ENCODE measurements at regions not wholly inside any gene's neighbourhood (a gene's known extent, or its start where the extent isn't known, plus 50 kb on each side); places are given as distances from the start of the nearest gene placed in this dataset.
"Not testable (repeated sequence)": the region's sequence is repeated elsewhere in the genome, so short reads cannot be mapped to it uniquely, and the experiment has no call there.

GRCh38 chr3:110887176-110887575 is 184.4 kb upstream of the NECTIN3 start:
- H3K9me3 ChIP-seq (replicated peaks; ENCODE audit: low read length) = no peaks in the 10 kb centered on the region
- no peaks in the 10 kb centered on the region for H3K36me3 ChIP-seq (ENCODE audit: insufficient read depth, low read length)
- H3K4me1 ChIP-seq (ENCODE audit: control insufficient read depth, insufficient read depth, low read length) = no peaks in the 10 kb centered on the region
- H3K27me3 ChIP-seq (ENCODE audit: control insufficient read depth, insufficient read depth, low read length) = no peaks in the 10 kb centered on the region
- no peak overlapping the region for H3K9ac ChIP-seq (ENCODE audit: low read depth, low read length)
- no peak overlapping the region for H3K4me2 ChIP-seq (ENCODE audit: low read length)
- H3K4me3 ChIP-seq (ENCODE audit: low read length) = no peak overlapping the region

GRCh38 chr3:110888625-110889375 is 182.8 kb upstream of the NECTIN3 start:
- not testable (repeated sequence) for H3K9me3 ChIP-seq (replicated peaks; ENCODE audit: low read length); H3K27me3 ChIP-seq (ENCODE audit: control insufficient read depth, insufficient read depth, low read length); H3K4me3 ChIP-seq (ENCODE audit: low read length); H3K9ac ChIP-seq (ENCODE audit: low read depth, low read length); H3K36me3 ChIP-seq (ENCODE audit: insufficient read depth, low read length); H3K4me1 ChIP-seq (ENCODE audit: control insufficient read depth, insufficient read depth, low read length); H3K4me2 ChIP-seq (ENCODE audit: low read length)

- H3K9ac ChIP-seq (ENCODE audit: low read depth, low read length) = not testable (repeated sequence)
Observed at GRCh38 chr3:110889376-110889699, 182.3 kb upstream of the NECTIN3 start.

GRCh38 chr3:110894574-110894973 is 177.0 kb upstream of the NECTIN3 start:
- Histone ChIP-seq H3K9ac (ENCODE audit: low read depth, low read length) (no peak overlapping the region), H3K4me2 (ENCODE audit: low read length) (no peak overlapping the region), H3K9me3 (replicated peaks; ENCODE audit: low read length) (no peaks in the 10 kb centered on the region), H3K27me3 (ENCODE audit: control insufficient read depth, insufficient read depth, low read length) (no peaks in the 10 kb centered on the region), H3K4me1 (ENCODE audit: control insufficient read depth, insufficient read depth, low read length) (no peaks in the 10 kb centered on the region), H3K36me3 (ENCODE audit: insufficient read depth, low read length) (no peaks in the 10 kb centered on the region), H3K4me3 (ENCODE audit: low read length) (no peak overlapping the region)

More at GRCh38 chr3:110889376-110889699, 182.3 kb upstream of the NECTIN3 start:
- not testable (repeated sequence) for H3K4me1 ChIP-seq (ENCODE audit: control insufficient read depth, insufficient read depth, low read length); H3K4me2 ChIP-seq (ENCODE audit: low read length); H3K4me3 ChIP-seq (ENCODE audit: low read length); H3K27me3 ChIP-seq (ENCODE audit: control insufficient read depth, insufficient read depth, low read length); H3K9me3 ChIP-seq (replicated peaks; ENCODE audit: low read length); H3K36me3 ChIP-seq (ENCODE audit: insufficient read depth, low read length)

GRCh38 chr3:110895054-110895453 is 176.6 kb upstream of the NECTIN3 start:
- Histone ChIP-seq H3K4me1 (ENCODE audit: control insufficient read depth, insufficient read depth, low read length) (no peaks in the 10 kb centered on the region), H3K9me3 (replicated peaks; ENCODE audit: low read length) (no peaks in the 10 kb centered on the region), H3K36me3 (ENCODE audit: insufficient read depth, low read length) (no peaks in the 10 kb centered on the region), H3K9ac (ENCODE audit: low read depth, low read length) (no peak overlapping the region), H3K27me3 (ENCODE audit: control insufficient read depth, insufficient read depth, low read length) (no peaks in the 10 kb centered on the region), H3K4me3 (ENCODE audit: low read length) (no peak overlapping the region), H3K4me2 (ENCODE audit: low read length) (no peak overlapping the region)

GRCh38 chr3:110897046-110897445 is 174.6 kb upstream of the NECTIN3 start:
- H3K4me1 ChIP-seq (ENCODE audit: control insufficient read depth, insufficient read depth, low read length) = peaks cover 3% of the 10 kb centered on the region
- no peaks in the 10 kb centered on the region for H3K9me3 ChIP-seq (replicated peaks; ENCODE audit: low read length)
- H3K4me3 ChIP-seq (ENCODE audit: low read length) = no peak overlapping the region
- no peaks in the 10 kb centered on the region for H3K36me3 ChIP-seq (ENCODE audit: insufficient read depth, low read length)
- H3K9ac ChIP-seq (ENCODE audit: low read depth, low read length) = no peak overlapping the region
- no peak overlapping the region for H3K4me2 ChIP-seq (ENCODE audit: low read length)
- H3K27me3 ChIP-seq (ENCODE audit: control insufficient read depth, insufficient read depth, low read length) = no peaks in the 10 kb centered on the region

- peaks cover 3% of the 10 kb centered on the region for H3K4me1 ChIP-seq (ENCODE audit: control insufficient read depth, insufficient read depth, low read length)
- H3K4me3 ChIP-seq (ENCODE audit: low read length) = no peak overlapping the region
- no peaks in the 10 kb centered on the region for H3K9me3 ChIP-seq (replicated peaks; ENCODE audit: low read length)
- H3K27me3 ChIP-seq (ENCODE audit: control insufficient read depth, insufficient read depth, low read length) = no peaks in the 10 kb centered on the region
- no peaks in the 10 kb centered on the region for H3K36me3 ChIP-seq (ENCODE audit: insufficient read depth, low read length)
- H3K9ac ChIP-seq (ENCODE audit: low read depth, low read length) = no peak overlapping the region
- no peak overlapping the region for H3K4me2 ChIP-seq (ENCODE audit: low read length)
Observed at GRCh38 chr3:110900576-110900975, 171.0 kb upstream of the NECTIN3 start.

GRCh38 chr3:110901536-110901935 is 170.1 kb upstream of the NECTIN3 start:
- no peak overlapping the region for H3K9ac ChIP-seq (ENCODE audit: low read depth, low read length)
- peaks cover 3% of the 10 kb centered on the region for H3K4me1 ChIP-seq (ENCODE audit: control insufficient read depth, insufficient read depth, low read length)
- H3K27me3 ChIP-seq (ENCODE audit: control insufficient read depth, insufficient read depth, low read length) = no peaks in the 10 kb centered on the region
- H3K4me2 ChIP-seq (ENCODE audit: low read length) = no peak overlapping the region
- H3K36me3 ChIP-seq (ENCODE audit: insufficient read depth, low read length) = no peaks in the 10 kb centered on the region
- H3K4me3 ChIP-seq (ENCODE audit: low read length) = no peak overlapping the region
- H3K9me3 ChIP-seq (replicated peaks; ENCODE audit: low read length) = no peaks in the 10 kb centered on the region

GRCh38 chr3:110902453-110903085 is 169.0 kb upstream of the NECTIN3 start:
- no peaks in the 10 kb centered on the region for H3K9me3 ChIP-seq (replicated peaks; ENCODE audit: low read length)
- H3K4me3 ChIP-seq (ENCODE audit: low read length) = no peak overlapping the region
- no peak overlapping the region for H3K9ac ChIP-seq (ENCODE audit: low read depth, low read length)
- no peaks in the 10 kb centered on the region for H3K36me3 ChIP-seq (ENCODE audit: insufficient read depth, low read length)
- H3K4me2 ChIP-seq (ENCODE audit: low read length) = no peak overlapping the region
- H3K4me1 ChIP-seq (ENCODE audit: control insufficient read depth, insufficient read depth, low read length) = peaks cover 3% of the 10 kb centered on the region
- no peaks in the 10 kb centered on the region for H3K27me3 ChIP-seq (ENCODE audit: control insufficient read depth, insufficient read depth, low read length)

- H3K27me3 ChIP-seq (ENCODE audit: control insufficient read depth, insufficient read depth, low read length) = no peaks in the 10 kb centered on the region
- no peak overlapping the region for H3K9ac ChIP-seq (ENCODE audit: low read depth, low read length)
- no peak overlapping the region for H3K4me2 ChIP-seq (ENCODE audit: low read length)
- H3K9me3 ChIP-seq (replicated peaks; ENCODE audit: low read length) = no peaks in the 10 kb centered on the region
- H3K4me1 ChIP-seq (ENCODE audit: control insufficient read depth, insufficient read depth, low read length) = peaks cover 3% of the 10 kb centered on the region
- no peak overlapping the region for H3K4me3 ChIP-seq (ENCODE audit: low read length)
- H3K36me3 ChIP-seq (ENCODE audit: insufficient read depth, low read length) = no peaks in the 10 kb centered on the region
Observed at GRCh38 chr3:110903771-110904519, 167.7 kb upstream of the NECTIN3 start.

- H3K36me3 ChIP-seq (ENCODE audit: insufficient read depth, low read length) = no peaks in the 10 kb centered on the region
- no peak overlapping the region for H3K4me3 ChIP-seq (ENCODE audit: low read length)
- H3K9ac ChIP-seq (ENCODE audit: low read depth, low read length) = no peak overlapping the region
- no peaks in the 10 kb centered on the region for H3K9me3 ChIP-seq (replicated peaks; ENCODE audit: low read length)
- H3K4me2 ChIP-seq (ENCODE audit: low read length) = no peak overlapping the region
- no peaks in the 10 kb centered on the region for H3K27me3 ChIP-seq (ENCODE audit: control insufficient read depth, insufficient read depth, low read length)
- peaks cover 3% of the 10 kb centered on the region for H3K4me1 ChIP-seq (ENCODE audit: control insufficient read depth, insufficient read depth, low read length)
Observed at GRCh38 chr3:110904520-110904890, 167.1 kb upstream of the NECTIN3 start.
